ENCODE measurements at regions not wholly inside any gene's neighbourhood (a gene's known extent, or its start where the extent isn't known, plus 50 kb on each side); places are given as distances from the start of the nearest gene placed in this dataset.

GRCh38 chr20:16939051-16939450 lies 190.9 kb downstream of the OTOR start:
- TF ChIP-seq, protein P1, sequence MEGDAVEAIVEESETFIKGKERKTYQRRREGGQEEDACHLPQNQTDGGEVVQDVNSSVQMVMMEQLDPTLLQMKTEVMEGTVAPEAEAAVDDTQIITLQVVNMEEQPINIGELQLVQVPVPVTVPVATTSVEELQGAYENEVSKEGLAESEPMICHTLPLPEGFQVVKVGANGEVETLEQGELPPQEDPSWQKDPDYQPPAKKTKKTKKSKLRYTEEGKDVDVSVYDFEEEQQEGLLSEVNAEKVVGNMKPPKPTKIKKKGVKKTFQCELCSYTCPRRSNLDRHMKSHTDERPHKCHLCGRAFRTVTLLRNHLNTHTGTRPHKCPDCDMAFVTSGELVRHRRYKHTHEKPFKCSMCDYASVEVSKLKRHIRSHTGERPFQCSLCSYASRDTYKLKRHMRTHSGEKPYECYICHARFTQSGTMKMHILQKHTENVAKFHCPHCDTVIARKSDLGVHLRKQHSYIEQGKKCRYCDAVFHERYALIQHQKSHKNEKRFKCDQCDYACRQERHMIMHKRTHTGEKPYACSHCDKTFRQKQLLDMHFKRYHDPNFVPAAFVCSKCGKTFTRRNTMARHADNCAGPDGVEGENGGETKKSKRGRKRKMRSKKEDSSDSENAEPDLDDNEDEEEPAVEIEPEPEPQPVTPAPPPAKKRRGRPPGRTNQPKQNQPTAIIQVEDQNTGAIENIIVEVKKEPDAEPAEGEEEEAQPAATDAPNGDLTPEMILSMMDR (IDR thresholded peaks at IDR 0.05; ENCODE audit: low read depth, low read length): no peak
- no peak overlapping the region for H3K4me3 ChIP-seq (replicated peaks in 1 of 2; ENCODE audit: low read depth in 2 of 2, low read length in 2 of 2)
- DNase-seq (ENCODE audit: low read depth in 2 of 2): no peak

DNA sequence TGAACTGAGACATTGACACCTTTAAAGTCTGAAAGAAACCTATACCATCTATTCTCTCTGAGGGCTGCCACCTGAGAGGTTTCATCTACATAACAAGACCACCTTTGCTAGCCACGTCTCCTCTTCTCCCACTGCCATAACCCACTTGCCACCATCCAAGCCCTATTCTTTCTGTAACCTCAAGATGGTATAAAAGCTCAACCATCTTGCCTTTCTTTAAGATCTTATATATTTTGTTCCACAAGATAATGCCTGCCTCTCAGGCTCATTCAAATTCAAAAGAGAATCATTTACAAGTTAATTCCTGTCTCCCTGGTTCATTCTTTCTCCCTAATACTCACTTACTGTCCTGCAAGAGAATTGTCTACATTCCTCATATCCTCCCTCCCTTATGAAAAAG lies 192.5 kb downstream of the OTOR start:
- DNase-seq (ENCODE audit: low read depth in 2 of 2): no peak
- TF ChIP-seq, protein P1 (IDR thresholded peaks at IDR 0.05; ENCODE audit: low read depth, low read length): no peak
- H3K4me3 ChIP-seq (replicated peaks in 1 of 2; ENCODE audit: low read depth in 2 of 2, low read length in 2 of 2): no peak overlapping the region

DNA sequence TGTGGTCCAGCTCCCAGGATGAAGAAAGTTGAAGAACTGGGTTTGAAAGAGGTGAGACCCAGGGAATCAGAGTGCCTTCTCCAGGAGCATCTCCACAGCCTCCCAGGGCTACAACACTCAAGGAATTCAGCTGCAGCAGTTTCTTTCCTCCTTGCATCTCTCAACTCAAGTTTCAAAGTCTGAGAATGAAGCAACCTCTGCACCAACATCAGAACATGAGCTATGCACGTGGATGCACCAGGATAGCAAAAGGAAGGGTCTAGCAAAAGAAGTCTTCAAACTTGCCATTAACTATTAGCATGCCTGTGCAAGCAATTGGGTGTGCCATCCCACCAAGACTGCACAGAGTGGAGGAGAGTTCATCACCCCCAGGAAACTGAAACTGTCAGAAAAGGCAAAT lies 193.9 kb downstream of the OTOR start:
- no peak for DNase-seq (ENCODE audit: low read depth in 2 of 2)

GRCh38 chr20:16942756-16943155 lies 194.6 kb downstream of the OTOR start:
- DNase-seq (ENCODE audit: low read depth in 2 of 2): no peak
- no peak overlapping the region for H3K4me3 ChIP-seq (replicated peaks in 1 of 2; ENCODE audit: low read depth in 2 of 2, low read length in 2 of 2)
- TF ChIP-seq, protein P1 (IDR thresholded peaks at IDR 0.05; ENCODE audit: low read depth, low read length): no peak

More for the DNA sequence above, 193.9 kb downstream of the OTOR start:
- TF ChIP-seq, protein P1 (IDR thresholded peaks at IDR 0.05; ENCODE audit: low read depth, low read length): no peak
- H3K4me3 ChIP-seq (replicated peaks in 1 of 2; ENCODE audit: low read depth in 2 of 2, low read length in 2 of 2): no peak overlapping the region

DNA sequence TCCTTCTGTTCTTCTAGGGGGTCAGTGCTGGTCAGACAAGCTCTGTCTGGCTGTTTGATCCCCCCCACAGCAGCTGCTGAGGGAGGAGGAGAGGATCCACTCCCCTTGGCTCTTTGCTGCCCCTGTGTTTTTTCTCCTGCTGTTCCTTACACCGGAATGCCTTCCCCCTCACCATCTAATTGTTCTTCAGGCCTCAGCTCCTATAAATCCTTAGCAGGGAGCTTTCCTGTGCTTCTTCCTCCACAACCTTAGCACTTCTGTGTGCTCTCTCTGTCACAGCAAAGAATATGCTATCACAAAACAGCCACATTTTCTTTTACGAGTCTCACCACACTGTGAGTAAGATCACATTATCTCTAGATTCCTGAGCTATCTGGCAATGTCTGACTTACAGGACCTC lies 196.6 kb downstream of the OTOR start:
- no peak overlapping the region for H3K4me3 ChIP-seq (replicated peaks in 1 of 2; ENCODE audit: low read depth in 2 of 2, low read length in 2 of 2)
- TF ChIP-seq, protein P1 (IDR thresholded peaks at IDR 0.05; ENCODE audit: low read depth, low read length): no peak
- DNase-seq (ENCODE audit: low read depth in 2 of 2): no peak

GRCh38 chr20:16945619-16946018 lies 197.5 kb downstream of the OTOR start:
- no peak overlapping the region for H3K4me3 ChIP-seq (replicated peaks in 1 of 2; ENCODE audit: low read depth in 2 of 2, low read length in 2 of 2)
- TF ChIP-seq, protein P1 (IDR thresholded peaks at IDR 0.05; ENCODE audit: low read depth, low read length): no peak
- DNase-seq (ENCODE audit: low read depth in 2 of 2): no peak

DNA sequence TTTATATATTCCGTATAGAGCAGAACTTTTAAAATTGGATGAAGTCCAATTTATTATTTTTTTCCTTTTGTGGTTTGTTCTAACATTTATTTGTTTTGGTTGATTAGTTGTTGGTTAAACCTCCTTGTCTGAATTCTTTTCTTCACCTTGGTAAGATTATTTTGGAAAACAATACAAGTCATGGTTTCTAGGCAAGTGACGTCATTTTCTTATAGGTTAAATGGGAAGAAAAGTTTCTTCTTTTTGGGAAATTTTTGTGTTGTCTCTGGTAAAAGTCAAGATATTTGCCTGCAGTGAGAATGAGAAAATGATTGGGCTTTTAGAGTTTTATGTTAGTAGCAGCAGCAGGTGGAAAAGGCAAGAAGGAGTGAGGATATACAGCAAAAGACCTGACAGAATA lies 197.9 kb downstream of the OTOR start:
- H3K4me3 ChIP-seq (replicated peaks in 1 of 2; ENCODE audit: low read depth in 2 of 2, low read length in 2 of 2): no peak overlapping the region
- TF ChIP-seq, protein P1 (IDR thresholded peaks at IDR 0.05; ENCODE audit: low read depth, low read length): no peak
- no peak for DNase-seq (ENCODE audit: low read depth in 2 of 2)

All from cardiac fibroblast (primary cell).